ENCODE measurements at regions not wholly inside any gene's neighbourhood (a gene's known extent, or its start where the extent isn't known, plus 50 kb on each side); places are given as distances from the start of the nearest gene placed in this dataset.
A peak's percentile ranks its signal among the peaks of the same experiment; 100 is the strongest.

GRCh38 chr6:126180585-126180984 is 159.3 kb upstream of the CENPW start:
- Histone ChIP-seq H3K36me3 (no peaks in the 10 kb centered on the region), H3K4me1 (no peaks in the 10 kb centered on the region), H3K27ac (no peak overlapping the region), H3K27me3 (no peaks in the 10 kb centered on the region), H3K4me3 (no peak overlapping the region), H3K9me3 (no peaks in the 10 kb centered on the region)
- TF ChIP-seq, protein P1, sequence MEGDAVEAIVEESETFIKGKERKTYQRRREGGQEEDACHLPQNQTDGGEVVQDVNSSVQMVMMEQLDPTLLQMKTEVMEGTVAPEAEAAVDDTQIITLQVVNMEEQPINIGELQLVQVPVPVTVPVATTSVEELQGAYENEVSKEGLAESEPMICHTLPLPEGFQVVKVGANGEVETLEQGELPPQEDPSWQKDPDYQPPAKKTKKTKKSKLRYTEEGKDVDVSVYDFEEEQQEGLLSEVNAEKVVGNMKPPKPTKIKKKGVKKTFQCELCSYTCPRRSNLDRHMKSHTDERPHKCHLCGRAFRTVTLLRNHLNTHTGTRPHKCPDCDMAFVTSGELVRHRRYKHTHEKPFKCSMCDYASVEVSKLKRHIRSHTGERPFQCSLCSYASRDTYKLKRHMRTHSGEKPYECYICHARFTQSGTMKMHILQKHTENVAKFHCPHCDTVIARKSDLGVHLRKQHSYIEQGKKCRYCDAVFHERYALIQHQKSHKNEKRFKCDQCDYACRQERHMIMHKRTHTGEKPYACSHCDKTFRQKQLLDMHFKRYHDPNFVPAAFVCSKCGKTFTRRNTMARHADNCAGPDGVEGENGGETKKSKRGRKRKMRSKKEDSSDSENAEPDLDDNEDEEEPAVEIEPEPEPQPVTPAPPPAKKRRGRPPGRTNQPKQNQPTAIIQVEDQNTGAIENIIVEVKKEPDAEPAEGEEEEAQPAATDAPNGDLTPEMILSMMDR (IDR thresholded peaks at IDR 0.05) = no peak
- intact Hi-C loops (cut with DNase I) = no loop called here
- DNase-seq = no peak
- ATAC-seq = peak; percentile 33

GRCh38 chr6:126181173-126181741 is 158.7 kb upstream of the CENPW start:
- Histone ChIP-seq H3K9me3 (no peaks in the 10 kb centered on the region), H3K27ac (no peak overlapping the region), H3K4me1 (no peaks in the 10 kb centered on the region), H3K36me3 (no peaks in the 10 kb centered on the region), H3K27me3 (no peaks in the 10 kb centered on the region), H3K4me3 (no peak overlapping the region)
- TF ChIP-seq, protein P1 (IDR thresholded peaks at IDR 0.05) = no peak
- no peak for ATAC-seq
- DNase-seq = no peak
- intact Hi-C loops (cut with DNase I) = no loop called here

DNA sequence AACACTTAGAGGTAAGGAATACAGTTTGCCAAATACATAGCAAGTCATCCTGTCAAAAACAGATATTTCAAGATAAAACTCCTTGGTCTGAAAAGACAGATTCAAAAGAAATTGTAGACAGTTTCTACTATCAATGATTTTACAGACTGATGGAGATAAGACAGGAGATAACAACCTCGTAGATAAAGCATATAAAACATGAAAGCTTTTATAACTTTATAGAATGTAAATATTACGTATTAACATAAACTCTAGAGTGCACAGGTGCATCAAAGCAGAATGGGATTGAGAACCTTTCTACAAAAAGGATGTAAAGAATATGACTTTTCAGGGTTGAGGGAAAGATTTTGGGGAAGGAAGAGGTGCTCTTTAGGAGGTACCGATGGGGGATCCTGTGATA is 158.0 kb upstream of the CENPW start:
- intact Hi-C loops (cut with DNase I) = no loop called here
- Histone ChIP-seq H3K4me3 (no peak overlapping the region), H3K27ac (no peak overlapping the region), H3K36me3 (no peaks in the 10 kb centered on the region), H3K9me3 (no peaks in the 10 kb centered on the region), H3K4me1 (no peaks in the 10 kb centered on the region), H3K27me3 (no peaks in the 10 kb centered on the region)
- DNase-seq (no peak), ATAC-seq (no peak)
- TF ChIP-seq, protein P1 (IDR thresholded peaks at IDR 0.05) = no peak

- intact Hi-C loops (cut with DNase I) = no loop called here
- TF ChIP-seq, protein P1 (IDR thresholded peaks at IDR 0.05) = no peak
- no peak overlapping the region for H3K4me3 ChIP-seq
- peaks cover 0 to under 1% of the 10 kb centered on the region in 2 donors for H3K4me1 ChIP-seq
- no peaks in the 10 kb centered on the region for H3K27me3 ChIP-seq
- no peak for DNase-seq
- no peak overlapping the region for H3K27ac ChIP-seq
- no peaks in the 10 kb centered on the region for H3K36me3 ChIP-seq
- ATAC-seq = no peak
- no peaks in the 10 kb centered on the region for H3K9me3 ChIP-seq
Observed at GRCh38 chr6:126182650-126183311, 157.1 kb upstream of the CENPW start.

- no peak for DNase-seq
- intact Hi-C loops (cut with DNase I) = no loop called here
- TF ChIP-seq, protein P1 (IDR thresholded peaks at IDR 0.05) = no peak
- Histone ChIP-seq H3K4me1 (peaks cover 0 to 13% of the 10 kb centered on the region in 2 donors), H3K27me3 (no peaks in the 10 kb centered on the region), H3K36me3 (no peaks in the 10 kb centered on the region), H3K4me3 (no peak overlapping the region), H3K9me3 (no peaks in the 10 kb centered on the region), H3K27ac (no peak overlapping the region)
- no peak for ATAC-seq
Observed at GRCh38 chr6:126185774-126186173, 154.1 kb upstream of the CENPW start.
